Nucleus accumbens (tissue), 56 donors: ENCODE measurements at regions not wholly inside any gene's neighbourhood (a gene's known extent, or its start where the extent isn't known, plus 50 kb on each side); places are given as distances from the start of the nearest gene placed in this dataset.
"Not testable (repeated sequence)": the region's sequence is repeated elsewhere in the genome, so short reads cannot be mapped to it uniquely, and the experiment has no call there.

ENCODE experiments used
- DNase-seq, 56 donors: peaks; one replicate each; lab custom pipeline; 2025; lab: John Stamatoyannopoulos, UW

GRCh38 chr2:35651688-35652323 lies 703.8 kb upstream of the CRIM1 start:
- DNase-seq: no peak

GRCh38 chr2:35614640-35615039 lies 740.9 kb upstream of the CRIM1 start:
- no peak for DNase-seq

GRCh38 chr2:35606394-35606793 lies 749.2 kb upstream of the CRIM1 start:
- DNase-seq: no peak

- no peak for DNase-seq
Measured at GRCh38 chr2:35598310-35598709, 757.3 kb upstream of the CRIM1 start.

- no peak for DNase-seq
Measured at GRCh38 chr2:35591886-35592285, 763.7 kb upstream of the CRIM1 start.

GRCh38 chr2:35585972-35586371 lies 769.6 kb upstream of the CRIM1 start:
- no peak for DNase-seq

- DNase-seq: no peak
Measured at GRCh38 chr2:35582637-35583036, 772.9 kb upstream of the CRIM1 start.

- DNase-seq: no peak
Measured at GRCh38 chr2:35580956-35581355, 774.6 kb upstream of the CRIM1 start.

- not testable (repeated sequence) for DNase-seq
Measured at GRCh38 chr2:35568574-35568973, 787.0 kb upstream of the CRIM1 start.

- no peak for DNase-seq
Measured at GRCh38 chr2:35562488-35562887, 793.1 kb upstream of the CRIM1 start.

- no peak for DNase-seq
Measured at GRCh38 chr2:35548171-35548570, 807.4 kb upstream of the CRIM1 start.

- peak in 1 of 56 donors; percentile 2 for DNase-seq
Measured at GRCh38 chr2:35545301-35545700, 810.3 kb upstream of the CRIM1 start.

- DNase-seq: no peak
Measured at GRCh38 chr2:35538796-35539195, 816.8 kb upstream of the CRIM1 start.

GRCh38 chr2:35530615-35531135 lies 824.9 kb upstream of the CRIM1 start:
- no peak for DNase-seq

GRCh38 chr2:35526741-35527140 lies 828.8 kb upstream of the CRIM1 start:
- DNase-seq: no peak

- no peak for DNase-seq
Measured at GRCh38 chr2:35522450-35522849, 833.1 kb upstream of the CRIM1 start.

- no peak for DNase-seq
Measured at GRCh38 chr2:35510636-35511035, 844.9 kb upstream of the CRIM1 start.

GRCh38 chr2:35508601-35509000 lies 847.0 kb upstream of the CRIM1 start:
- DNase-seq: no peak

- DNase-seq: no peak
Measured at GRCh38 chr2:35504419-35504818, 851.2 kb upstream of the CRIM1 start.

- no peak for DNase-seq
Measured at GRCh38 chr2:35503738-35504199, 851.8 kb upstream of the CRIM1 start.

- DNase-seq: no peak
Measured at GRCh38 chr2:35503311-35503710, 852.3 kb upstream of the CRIM1 start.

GRCh38 chr2:35501076-35501475 lies 854.5 kb upstream of the CRIM1 start:
- DNase-seq: no peak

- DNase-seq: no peak
Measured at GRCh38 chr2:35496022-35496421, 859.6 kb upstream of the CRIM1 start.
